ENCODE measurements at regions not wholly inside any gene's neighbourhood (a gene's known extent, or its start where the extent isn't known, plus 50 kb on each side); places are given as distances from the start of the nearest gene placed in this dataset.

DNA sequence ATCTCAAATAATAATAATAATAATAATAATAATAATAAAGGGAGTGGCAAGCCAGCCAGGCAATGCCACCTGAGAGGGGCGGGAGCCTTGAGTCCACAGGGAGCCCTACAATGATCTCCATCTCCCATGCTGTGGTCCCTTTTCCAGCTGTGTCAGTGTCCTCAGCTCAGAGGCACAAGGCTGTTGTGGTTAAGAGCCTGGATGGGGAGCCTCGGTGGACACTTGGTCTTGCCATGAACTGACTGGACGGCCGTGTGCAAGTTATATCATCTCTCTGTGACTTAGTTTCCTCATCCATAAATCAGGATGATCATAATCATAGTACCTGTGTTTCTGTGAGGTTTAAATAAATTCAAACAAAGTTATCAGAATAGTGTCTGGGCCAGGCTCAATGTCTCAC lies 127.8 kb upstream of the TIAM1 start:
- in situ Hi-C loops (cut with MboI; ENCODE audit: low sequenced_read_pairs) = no loop called here

DNA sequence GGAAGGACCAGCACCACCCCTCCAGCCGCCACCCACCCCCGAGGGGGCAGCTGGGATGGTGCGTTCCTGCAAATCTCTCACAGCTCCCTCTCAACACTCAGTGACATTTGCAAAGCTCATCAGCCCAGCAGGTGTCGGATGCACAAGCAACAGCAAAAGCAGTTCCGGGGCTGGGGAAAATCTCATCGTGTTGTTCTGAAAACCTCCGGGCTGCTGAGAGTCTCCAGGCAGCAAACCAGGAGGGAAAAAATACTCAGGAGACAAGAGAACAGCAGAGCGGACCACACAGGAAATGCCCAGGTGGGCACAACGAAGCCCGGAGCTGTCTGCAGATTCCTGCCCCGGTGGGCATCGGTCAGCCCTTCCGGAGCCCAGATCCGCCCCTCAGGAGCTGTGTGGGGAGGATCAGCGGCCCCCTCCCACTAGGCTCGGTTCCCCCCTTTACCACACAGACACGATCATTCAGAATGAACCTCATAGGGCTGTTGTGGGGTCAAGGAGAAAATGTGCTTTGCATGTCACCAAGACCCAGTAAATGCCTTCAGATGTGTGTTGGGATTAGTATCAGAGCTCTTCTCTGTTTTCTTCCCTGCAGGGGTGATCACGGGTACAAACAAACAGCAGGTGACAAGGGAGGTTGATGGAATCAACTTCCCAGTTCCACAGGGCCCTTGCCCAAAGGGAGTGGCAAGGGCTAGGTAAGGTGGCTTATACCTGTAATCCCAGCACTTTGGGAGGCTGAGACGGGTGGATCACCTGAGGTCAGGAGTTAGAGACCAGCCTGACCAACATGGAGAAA lies 127.0 kb upstream of the TIAM1 start:
- in situ Hi-C loops (cut with MboI; ENCODE audit: low sequenced_read_pairs) = no loop called here

DNA sequence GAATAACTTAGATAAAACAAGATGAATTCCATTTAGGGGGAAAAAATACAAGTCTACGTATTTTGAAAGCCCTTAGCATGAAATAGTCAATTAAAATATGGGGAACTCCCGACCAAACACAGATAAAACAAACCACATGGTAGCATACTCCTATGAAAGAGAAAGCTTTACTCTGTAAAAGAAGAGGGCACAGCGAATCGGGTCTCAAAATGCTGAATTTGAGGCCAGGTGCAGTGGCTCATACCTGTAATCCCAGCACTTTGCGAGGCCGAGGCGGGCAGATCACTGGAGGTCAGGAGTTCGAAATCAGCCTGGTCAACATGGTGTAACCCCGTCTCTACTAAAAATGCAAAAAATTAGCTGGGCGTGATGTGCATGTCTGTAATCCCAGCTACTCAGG lies 116.9 kb upstream of the TIAM1 start:
- in situ Hi-C loops (cut with MboI; ENCODE audit: low sequenced_read_pairs) = no loop called here

DNA sequence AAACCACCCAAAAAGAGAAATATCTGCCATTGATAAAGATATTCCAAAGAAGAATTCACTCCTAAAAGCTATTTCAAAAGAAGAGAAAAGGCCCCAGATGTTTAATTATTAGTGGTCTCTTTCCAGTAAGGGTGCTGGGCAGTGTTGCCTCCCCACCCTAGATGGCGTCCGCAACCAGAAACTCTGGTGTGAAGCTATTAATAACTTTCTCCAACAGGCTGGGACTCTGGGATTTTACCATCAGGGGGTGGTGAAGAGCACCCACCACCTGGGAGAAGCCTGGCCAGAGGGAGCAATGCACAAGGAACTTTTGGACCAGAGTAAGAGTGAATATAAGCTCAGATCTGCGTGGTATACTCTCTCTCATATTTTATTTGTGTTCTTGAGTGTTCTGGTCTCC lies 115.4 kb upstream of the TIAM1 start:
- in situ Hi-C loops (cut with MboI; ENCODE audit: low sequenced_read_pairs) = no loop called here

DNA sequence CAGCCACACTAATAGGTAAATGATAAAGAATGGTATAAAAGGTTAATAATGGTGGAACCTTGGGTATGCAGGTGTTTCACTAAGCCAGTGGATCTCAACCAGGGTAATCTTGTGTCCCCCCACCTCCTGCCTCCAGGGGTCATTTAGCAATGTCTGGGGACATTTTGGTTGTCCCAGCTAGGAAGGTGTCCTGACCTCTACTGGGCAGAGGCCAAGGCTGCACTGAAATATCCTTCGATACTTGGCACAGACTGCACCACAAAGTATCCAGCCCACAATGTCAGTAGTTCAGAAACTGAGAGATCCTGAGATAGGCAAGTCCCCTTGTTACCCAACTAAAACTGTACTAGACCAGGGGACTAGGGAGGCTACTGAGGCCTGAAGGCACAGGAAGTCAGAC lies 113.6 kb upstream of the TIAM1 start:
- in situ Hi-C loops (cut with MboI; ENCODE audit: low sequenced_read_pairs) = no loop called here

DNA sequence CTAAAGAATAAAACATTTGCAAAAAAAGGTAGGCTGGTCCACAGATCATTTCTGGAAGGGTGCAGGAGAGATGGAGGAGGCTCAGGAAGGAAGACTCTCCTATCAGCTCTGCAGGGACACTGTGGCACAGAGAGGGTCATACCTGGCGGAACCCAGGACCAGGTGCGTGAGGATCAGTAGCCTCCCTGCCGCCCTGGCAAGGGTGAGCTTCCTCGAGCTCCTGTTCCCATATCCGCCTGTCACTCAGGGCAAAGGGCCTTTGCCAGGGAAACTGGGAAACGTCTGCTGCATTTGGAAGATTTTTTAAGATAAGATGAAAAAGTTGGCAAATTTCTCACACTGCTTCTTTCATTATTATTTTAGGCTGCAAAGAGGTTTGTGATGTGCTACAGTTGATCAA lies 112.1 kb upstream of the TIAM1 start:
- in situ Hi-C loops (cut with MboI; ENCODE audit: low sequenced_read_pairs) = no loop called here

DNA sequence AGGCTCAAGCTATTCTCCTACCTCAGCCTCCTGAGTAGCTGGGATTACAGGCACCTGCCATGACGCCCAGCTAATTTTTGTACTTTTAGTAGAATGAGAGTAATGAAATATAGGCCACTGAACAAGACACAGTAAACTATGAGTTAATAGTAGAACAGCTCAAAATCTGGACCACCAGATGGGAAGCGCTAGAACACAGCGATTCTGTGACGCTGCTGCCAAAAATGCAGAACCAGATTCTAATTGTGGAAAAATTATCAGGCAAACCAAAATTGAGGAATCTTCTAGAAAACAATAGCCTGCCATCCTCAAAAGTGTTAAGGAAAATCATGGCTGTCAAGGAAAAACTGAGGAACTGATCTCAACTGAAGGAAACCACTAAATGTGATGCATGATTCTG lies 111.4 kb upstream of the TIAM1 start:
- in situ Hi-C loops (cut with MboI; ENCODE audit: low sequenced_read_pairs) = no loop called here

DNA sequence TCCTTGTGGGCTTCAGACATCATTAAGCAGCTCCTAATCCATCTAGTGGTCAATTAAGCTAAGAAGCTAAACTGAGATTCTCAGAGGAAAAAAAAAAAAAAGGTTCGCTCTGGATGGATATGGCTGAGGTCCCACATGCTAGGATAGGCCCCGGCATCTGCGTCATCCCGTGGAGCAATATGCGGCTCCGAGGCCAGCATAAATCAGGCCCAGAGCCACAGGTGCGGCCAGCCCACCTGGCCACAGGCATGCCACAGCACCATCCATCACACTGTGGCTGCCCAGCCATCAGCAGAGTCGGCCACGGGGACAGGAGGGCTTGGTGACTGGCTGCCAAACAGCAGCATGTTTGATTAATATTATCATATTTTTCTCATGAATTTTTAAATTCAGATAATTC lies 106.9 kb upstream of the TIAM1 start:
- in situ Hi-C loops (cut with MboI; ENCODE audit: low sequenced_read_pairs) = no loop called here

DNA sequence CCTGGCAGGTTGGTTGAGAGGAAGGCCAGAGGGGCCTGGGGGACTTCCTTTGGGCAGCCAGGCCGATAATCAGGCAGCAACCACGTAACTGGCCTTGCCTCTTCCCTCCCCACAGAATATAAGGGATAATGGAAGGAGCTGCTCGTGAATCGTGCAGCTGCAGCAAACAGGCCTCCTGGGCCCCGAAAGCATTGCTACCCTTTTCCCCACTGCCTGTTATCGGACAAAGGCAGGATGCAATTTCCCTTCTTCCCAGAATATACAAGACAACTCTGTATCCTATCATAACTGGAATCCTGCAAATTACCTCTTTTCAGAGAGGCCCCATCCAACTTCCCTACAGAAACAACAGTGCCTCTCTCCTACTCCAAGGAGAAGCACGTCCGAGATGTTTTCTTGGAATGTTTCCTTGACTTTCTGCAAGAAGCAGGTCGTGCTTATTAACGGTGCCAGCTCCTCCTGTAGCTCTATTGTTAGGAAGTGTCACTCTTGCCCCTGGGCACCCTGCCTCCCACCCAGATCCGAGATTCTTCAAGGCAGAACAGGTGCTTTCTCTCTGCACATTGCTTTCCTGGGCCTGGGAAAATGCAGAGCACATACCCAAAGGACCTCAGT lies 106.0 kb upstream of the TIAM1 start:
- in situ Hi-C loops (cut with MboI; ENCODE audit: low sequenced_read_pairs) = no loop called here

DNA sequence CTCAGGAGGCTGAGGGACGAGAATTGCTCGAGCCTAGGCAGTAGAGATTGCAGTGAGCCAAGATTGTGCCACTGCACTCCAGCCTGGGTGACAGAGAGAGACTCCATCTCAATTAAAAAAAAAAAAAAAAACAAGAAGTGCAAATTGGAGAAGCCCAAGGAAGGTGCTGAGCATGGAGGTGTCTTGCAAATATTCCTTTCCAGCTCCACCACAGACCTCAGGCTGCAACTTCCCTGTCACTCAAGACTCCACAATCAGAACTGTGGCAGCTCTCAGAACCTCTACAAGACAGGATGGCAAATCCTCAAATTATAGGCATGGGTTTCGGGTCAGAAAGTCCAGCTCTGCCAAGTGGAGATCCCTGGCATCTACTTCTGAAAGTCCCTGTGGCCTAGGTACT lies 104.4 kb upstream of the TIAM1 start:
- in situ Hi-C loops (cut with MboI; ENCODE audit: low sequenced_read_pairs) = no loop called here

DNA sequence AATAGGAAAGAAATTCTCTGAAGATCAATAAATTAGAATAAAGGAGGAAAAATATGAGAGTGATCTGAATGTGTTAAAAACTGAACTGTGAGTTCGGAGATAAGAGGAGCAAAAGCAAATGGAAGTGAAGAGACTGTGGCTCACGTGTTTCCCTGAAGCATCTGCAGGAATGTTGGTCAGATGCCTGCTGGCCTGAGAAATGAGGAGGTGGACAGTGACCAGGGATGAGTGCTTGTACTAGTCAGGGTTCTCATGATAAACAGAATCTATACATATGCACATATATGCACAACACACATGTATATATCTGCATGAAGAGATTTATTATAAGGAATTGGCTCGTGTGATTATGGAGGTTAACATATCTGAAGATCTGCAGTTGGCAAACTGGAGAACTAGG lies 103.4 kb upstream of the TIAM1 start:
- in situ Hi-C loops (cut with MboI; ENCODE audit: low sequenced_read_pairs) = no loop called here

DNA sequence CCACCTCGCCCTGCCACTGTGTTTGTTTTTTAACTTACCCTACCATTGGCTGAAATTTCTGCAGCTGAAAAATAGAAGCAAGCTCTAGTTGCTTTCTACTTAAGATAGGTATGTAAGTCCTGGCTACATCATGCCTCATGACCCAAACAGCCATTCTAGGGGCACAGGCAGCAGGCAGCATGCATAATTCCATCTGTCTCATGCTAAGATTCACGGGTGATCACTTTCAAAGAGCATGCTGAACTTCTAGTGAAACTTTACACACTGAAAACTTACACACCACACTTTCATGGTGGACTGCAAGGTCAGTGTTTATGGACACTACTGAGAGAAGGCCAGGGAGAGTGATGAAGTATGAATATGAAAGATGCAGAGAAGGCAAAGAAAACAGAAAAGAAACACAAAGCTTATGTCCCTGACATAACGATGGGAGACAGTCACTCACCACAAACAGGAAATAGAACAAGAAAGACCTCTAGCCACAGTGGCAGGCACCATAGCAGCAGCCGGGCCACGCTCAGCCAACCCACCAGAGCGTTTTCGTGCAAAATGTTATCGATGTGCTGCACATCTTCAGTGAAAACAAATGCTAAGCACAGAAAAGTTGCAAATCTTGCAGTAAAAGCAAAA lies 102.3 kb upstream of the TIAM1 start:
- in situ Hi-C loops (cut with MboI; ENCODE audit: low sequenced_read_pairs) = no loop called here

DNA sequence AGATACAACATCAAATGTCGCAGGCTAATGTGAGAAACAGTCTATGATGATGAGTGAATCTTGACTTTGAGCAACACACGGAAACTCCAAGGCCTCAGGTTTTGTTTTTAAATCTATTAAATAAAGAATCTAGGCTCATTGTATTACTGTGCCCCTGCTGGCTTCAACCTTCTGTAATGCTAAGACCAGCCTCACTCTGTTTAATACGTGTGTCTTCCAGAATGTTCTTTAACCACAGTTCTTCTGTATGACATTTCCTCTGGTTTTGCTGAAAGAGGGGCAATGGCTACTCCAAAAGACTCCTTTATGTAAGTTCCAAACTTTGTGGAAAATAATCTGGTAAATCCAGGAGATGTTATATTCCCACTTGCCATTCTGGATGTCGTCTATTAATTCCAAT lies 101.1 kb upstream of the TIAM1 start:
- in situ Hi-C loops (cut with MboI; ENCODE audit: low sequenced_read_pairs) = no loop called here

DNA sequence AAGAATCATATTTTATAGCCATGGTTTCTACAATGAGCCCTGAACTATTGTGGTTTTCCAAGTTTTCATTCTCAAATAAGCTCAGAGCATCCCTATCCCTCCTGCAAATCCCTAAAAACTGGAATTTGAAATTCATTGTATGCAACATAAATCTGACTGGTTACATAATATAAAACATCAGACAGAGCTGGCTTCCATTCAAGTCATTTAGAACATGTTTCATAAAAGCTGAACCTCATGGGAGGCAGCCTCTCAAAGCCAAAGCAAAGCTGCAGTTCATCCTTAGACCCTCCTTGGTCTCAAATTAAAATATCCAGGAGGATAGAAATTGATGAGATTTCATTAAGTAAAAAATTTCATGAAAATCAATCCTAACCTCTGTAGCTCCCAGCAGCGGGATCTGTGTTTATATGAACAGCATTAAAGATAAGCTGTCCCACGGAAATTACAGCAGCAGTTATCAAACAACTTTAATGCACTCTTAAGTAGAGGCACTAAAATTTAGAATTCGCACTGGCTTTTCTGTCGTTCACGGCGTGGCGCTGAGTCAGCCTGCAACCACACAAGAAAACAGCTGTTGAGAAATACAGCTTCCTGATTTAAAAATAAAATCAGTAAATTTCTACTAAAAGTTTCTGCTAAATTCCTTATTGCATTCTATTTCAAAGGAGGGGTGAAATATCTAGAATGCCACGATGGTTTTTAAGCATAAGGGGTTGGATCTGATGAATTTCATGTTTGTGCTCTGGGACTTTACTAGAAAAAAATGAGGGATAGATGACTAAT lies 99.9 kb upstream of the TIAM1 start:
- in situ Hi-C loops (cut with MboI; ENCODE audit: low sequenced_read_pairs) = no loop called here

DNA sequence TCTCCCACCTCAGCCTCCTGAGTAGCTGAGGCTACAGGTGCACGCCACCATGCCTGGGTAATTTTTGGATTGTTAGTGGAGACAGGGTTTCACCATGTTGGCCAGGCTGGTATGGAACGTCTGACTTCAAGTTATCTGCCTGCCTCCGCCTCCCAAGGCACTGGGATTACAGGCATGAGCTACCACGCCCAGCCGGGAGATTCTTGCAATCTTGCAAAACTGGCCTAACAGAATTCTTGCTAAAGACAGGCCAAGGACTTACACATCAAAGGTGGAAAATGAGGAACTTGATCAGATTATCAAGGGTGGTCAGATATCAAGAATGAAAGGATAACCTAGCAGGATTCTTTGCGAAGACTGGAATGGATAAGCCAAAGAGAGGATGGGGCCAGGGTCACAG lies 98.3 kb upstream of the TIAM1 start:
- in situ Hi-C loops (cut with MboI; ENCODE audit: low sequenced_read_pairs) = no loop called here

DNA sequence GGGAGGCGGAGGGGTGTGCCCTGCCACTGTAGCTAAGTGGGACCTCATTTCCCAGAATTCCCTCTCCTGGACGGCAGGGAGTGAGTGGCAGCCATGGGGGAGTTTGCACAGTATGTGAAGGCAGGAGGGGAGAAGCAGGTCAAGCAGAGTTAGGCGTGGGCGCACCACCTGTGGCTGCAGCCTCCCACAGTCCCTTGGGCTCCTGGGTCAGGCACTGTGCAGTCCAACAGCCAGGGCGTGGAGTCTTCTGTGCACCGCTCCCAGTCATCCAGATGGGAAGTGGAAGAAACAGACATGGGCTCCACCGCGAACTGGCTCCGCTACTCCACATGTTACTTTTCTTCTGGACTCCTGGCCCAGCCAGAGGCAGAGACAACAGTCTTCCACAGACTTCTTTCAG lies 85.4 kb upstream of the TIAM1 start:
- in situ Hi-C loops (cut with MboI; ENCODE audit: low sequenced_read_pairs) = no loop called here

DNA sequence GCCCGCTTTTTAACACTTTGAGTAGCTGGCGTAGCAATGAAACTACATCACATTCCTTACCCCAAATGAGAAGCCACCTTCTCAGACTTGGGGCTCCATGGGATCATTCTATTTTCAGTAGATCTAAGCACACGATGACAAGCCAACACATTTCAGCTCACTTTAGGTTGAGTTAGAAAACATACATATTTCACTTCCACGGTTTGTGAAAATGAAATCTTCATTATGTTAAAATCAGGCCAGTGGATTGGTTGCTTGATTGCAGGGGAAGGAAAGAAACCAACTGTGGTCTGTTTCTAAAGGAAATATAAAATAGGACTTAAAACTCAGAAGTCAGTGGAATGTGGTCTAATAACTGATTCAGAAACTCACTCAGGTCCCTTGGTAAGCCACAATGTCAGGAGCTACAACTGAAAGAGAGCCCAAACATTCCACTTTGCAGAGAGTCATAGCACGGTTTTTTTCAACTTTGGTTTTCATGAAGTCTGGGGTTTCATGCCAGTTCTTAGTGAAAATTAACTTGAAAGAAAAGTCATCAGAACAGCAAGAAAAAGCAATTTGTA lies 82.3 kb upstream of the TIAM1 start:
- in situ Hi-C loops (cut with MboI; ENCODE audit: low sequenced_read_pairs) = no loop called here

DNA sequence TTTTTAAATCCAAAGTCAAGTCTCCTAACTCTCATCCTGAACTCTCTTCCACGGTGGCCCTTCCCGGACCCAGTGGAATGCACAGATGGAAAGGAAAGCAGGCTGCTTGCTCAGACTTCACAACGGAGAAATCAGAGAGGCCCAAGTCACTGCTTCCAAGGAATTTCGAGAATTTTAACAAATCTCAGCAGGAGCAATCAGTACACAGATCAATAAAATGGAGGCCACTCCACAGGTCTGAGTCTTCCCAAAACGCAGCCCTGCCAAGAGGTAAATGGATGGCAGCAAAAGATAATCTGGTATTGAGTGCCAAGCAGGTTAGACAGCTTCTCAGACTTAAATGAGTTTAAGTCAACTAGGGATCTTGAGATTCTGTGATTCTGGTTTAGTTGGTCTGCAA lies 81.1 kb upstream of the TIAM1 start:
- in situ Hi-C loops (cut with MboI; ENCODE audit: low sequenced_read_pairs) = no loop called here

DNA sequence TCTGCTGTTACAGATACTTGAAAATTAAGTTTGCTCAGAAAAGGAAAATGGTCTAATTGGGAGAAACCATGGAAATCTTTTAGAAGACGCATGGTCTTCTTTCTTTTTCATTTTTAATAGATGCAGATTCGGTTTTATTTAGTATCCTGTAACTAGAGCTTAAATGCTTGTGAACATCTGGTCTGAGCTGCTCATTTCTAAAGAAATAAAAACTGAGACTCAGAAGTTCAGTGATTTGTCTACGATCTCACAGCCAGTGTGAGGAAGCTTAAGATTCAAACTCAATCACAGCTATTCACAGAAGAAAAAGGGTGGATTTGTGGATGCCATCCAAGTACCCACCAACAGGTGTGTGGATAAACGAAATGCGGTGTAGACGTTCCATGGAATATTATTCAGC lies 80.0 kb upstream of the TIAM1 start:
- in situ Hi-C loops (cut with MboI; ENCODE audit: low sequenced_read_pairs) = no loop called here

DNA sequence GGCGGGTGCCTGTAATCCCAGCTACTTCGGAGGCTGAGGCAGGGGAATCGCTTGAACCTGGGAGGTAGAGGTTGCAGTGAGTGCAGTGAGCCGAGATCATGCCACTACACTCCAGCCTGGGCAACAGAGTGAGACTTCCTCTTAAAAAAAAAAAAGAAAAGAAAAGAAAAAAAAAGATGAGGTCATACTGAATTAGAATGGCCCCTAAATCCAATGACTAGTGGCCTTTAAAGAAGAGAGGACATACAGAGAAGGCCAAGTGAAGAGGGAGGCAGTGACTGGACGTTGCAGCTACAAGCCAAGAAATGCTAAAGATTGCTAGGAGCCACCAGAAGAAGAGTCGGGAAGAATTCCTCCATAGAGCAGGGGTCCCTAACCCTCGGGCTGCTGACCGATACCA lies 76.9 kb upstream of the TIAM1 start:
- in situ Hi-C loops (cut with MboI; ENCODE audit: low sequenced_read_pairs) = no loop called here

DNA sequence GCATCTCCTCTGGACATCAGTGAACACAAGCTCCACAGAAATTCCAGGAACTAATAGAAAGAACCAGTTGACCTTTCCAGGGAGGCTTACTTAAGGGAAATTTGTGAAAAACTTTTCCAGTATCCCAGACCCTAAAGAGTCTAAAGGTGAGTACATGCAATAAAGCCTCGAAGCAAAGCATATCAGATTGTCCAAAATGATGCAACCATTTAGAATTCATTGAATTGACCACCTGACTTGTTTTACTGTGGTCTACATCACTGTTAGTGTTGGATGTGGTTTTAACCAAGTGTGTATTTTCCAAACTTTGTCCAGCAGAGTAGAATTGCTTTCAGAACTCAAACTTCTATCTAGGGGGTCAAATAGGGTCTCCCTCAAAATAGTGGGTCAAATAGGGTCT lies 76.3 kb upstream of the TIAM1 start:
- in situ Hi-C loops (cut with MboI; ENCODE audit: low sequenced_read_pairs) = no loop called here

Data from HL-60/S4 treated with retinoic acid at 250 ng/mL for 4 days and 3 days (cell line).